ENCODE measurements at regions not wholly inside any gene's neighbourhood (a gene's known extent, or its start where the extent isn't known, plus 50 kb on each side); places are given as distances from the start of the nearest gene placed in this dataset.
A peak's percentile ranks its signal among the peaks of the same experiment; 100 is the strongest.
"Not testable (repeated sequence)": the region's sequence is repeated elsewhere in the genome, so short reads cannot be mapped to it uniquely, and the experiment has no call there.

DNA sequence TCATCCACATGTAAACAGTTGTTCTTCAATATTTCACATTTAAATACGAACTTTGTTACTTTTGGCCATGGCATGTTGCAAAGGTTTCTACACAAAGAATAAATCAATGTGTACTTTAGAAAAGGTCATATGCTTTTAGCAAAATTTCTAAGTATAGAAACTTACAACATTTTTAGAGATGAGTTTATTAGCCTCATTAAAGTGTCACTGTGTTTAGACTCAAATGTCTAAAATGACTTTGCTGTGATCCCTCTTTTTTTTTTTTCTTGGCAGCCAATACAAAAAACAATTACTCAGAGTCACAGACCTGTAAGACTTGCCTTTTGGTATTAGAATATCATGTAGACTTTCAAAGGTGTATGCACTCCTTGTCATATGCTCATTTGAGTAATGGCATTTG, 349.3 kb upstream of the KIAA1217 start:
- 100% methylated on average over 1 of the region's 1 CpG for WGBS (ENCODE audit: insufficient coverage, low lambda C conversion rate)
- Histone ChIP-seq H3K4me1 (ENCODE audit: control insufficient read depth, insufficient read depth, low read length) (no peaks in the 10 kb centered on the region), H3K4me3 (ENCODE audit: low read length) (no peak overlapping the region), H3K36me3 (ENCODE audit: control insufficient read depth, insufficient read depth, low read length) (no peaks in the 10 kb centered on the region), H3K9me3 (ENCODE audit: control insufficient read depth, low read depth, low read length) (no peaks in the 10 kb centered on the region), H3K27ac (ENCODE audit: low read length) (no peak overlapping the region), H3K27me3 (ENCODE audit: control insufficient read depth, insufficient read depth, low read length) (no peaks in the 10 kb centered on the region)
- no peak for DNase-seq

DNA sequence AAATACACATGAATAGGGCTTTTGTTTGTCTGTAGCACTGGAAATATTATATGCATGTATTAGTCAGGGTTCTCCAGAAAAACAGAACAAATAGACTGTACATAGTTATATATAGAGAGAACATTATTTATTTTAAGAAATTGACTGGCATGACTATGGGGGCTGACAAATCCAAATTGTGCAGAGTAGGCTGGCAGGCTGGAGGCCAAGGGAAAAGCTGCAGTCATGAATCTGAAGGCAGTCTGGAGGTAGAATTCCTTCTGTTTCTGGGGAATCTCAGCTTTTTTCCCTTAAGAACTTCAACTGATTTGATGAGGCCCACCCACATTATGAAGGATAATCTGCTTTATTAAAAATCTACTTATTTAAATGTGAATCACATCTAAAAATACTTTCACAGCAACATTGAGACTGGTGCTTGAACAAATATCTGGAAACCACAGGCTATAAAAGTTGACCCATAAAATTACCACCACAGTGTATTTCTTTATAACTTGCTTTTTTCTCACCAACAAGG, 344.2 kb upstream of the KIAA1217 start:
- Histone ChIP-seq H3K4me1 (ENCODE audit: control insufficient read depth, insufficient read depth, low read length) (no peaks in the 10 kb centered on the region), H3K9me3 (ENCODE audit: control insufficient read depth, low read depth, low read length) (no peaks in the 10 kb centered on the region), H3K4me3 (ENCODE audit: low read length) (no peak overlapping the region), H3K27ac (ENCODE audit: low read length) (no peak overlapping the region), H3K36me3 (ENCODE audit: control insufficient read depth, insufficient read depth, low read length) (no peaks in the 10 kb centered on the region), H3K27me3 (ENCODE audit: control insufficient read depth, insufficient read depth, low read length) (no peaks in the 10 kb centered on the region)
- DNase-seq: no peak

DNA sequence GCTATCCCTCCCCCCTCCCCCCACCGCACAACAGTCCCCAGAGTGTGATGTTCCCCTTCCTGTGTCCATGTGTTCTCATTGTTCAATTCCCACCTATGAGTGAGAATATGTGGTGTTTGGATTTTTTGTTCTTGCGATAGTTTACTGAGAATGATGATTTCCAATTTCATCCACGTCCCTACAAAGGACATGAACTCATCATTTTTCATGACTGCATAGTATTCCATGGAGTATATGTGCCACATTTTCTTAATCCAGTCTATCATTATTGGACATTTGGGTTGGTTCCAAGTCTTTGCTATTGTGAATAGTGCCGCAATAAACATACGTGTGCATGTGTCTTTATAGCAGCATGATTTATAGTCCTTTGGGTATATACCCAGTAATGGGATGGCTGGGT, 342.0 kb upstream of the KIAA1217 start:
- H3K4me3 ChIP-seq (ENCODE audit: low read length); H3K9me3 ChIP-seq (ENCODE audit: control insufficient read depth, low read depth, low read length); H3K36me3 ChIP-seq (ENCODE audit: control insufficient read depth, insufficient read depth, low read length); H3K27me3 ChIP-seq (ENCODE audit: control insufficient read depth, insufficient read depth, low read length); H3K4me1 ChIP-seq (ENCODE audit: control insufficient read depth, insufficient read depth, low read length); DNase-seq; H3K27ac ChIP-seq (ENCODE audit: low read length): not testable (repeated sequence)
- 100% methylated on average over 1 of the region's 5 CpGs for WGBS (ENCODE audit: insufficient coverage, low lambda C conversion rate)

DNA sequence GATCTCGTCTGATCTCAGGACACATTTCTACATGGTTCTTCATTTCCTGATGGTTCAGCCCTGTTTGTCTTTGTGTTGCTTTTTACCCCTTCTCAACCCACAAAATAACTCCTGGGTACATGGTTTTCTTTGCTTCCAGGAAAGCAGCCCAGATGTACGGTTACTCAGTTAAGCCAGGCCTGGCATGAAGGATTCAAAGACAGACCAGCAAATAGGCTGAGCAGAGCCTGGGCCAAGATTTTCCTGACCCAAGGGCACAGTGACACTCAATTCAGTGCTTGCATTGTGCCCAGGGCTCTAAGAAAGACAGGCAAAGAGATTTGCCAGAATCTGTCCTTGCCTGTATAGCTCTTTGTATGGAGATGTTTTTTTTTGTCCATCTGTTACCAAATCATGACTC, 340.8 kb upstream of the KIAA1217 start:
- no peaks in the 10 kb centered on the region for H3K4me1 ChIP-seq (ENCODE audit: control insufficient read depth, insufficient read depth, low read length)
- WGBS (ENCODE audit: insufficient coverage, low lambda C conversion rate): no CpG with 5 or more reads among the region's 2 CpGs
- no peak overlapping the region for H3K4me3 ChIP-seq (ENCODE audit: low read length)
- DNase-seq: no peak
- no peaks in the 10 kb centered on the region for H3K36me3 ChIP-seq (ENCODE audit: control insufficient read depth, insufficient read depth, low read length)
- no peak overlapping the region for H3K27ac ChIP-seq (ENCODE audit: low read length)
- no peaks in the 10 kb centered on the region for H3K27me3 ChIP-seq (ENCODE audit: control insufficient read depth, insufficient read depth, low read length)
- no peaks in the 10 kb centered on the region for H3K9me3 ChIP-seq (ENCODE audit: control insufficient read depth, low read depth, low read length)

DNA sequence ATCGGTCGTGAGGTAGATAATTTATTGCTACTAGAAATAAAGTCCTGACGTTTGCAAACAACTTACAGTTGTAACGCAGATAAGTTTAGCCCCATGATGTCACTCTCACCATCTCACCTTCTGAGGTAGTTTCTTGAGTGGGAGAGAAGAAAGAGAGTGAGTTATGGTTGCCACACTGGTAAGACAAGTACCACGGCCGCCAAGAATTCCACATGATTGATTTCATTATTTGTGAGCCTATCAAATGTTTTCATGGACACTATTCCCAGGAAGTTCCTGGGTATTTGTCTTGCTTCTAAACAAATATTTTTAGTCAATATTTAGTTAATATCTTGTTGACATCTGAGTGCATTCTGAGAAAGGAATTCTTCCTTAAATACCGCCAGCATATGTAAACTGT, 339.4 kb upstream of the KIAA1217 start:
- H3K4me1 ChIP-seq (ENCODE audit: control insufficient read depth, insufficient read depth, low read length): no peaks in the 10 kb centered on the region
- H3K27ac ChIP-seq (ENCODE audit: low read length): no peak overlapping the region
- H3K9me3 ChIP-seq (ENCODE audit: control insufficient read depth, low read depth, low read length): no peaks in the 10 kb centered on the region
- H3K36me3 ChIP-seq (ENCODE audit: control insufficient read depth, insufficient read depth, low read length): no peaks in the 10 kb centered on the region
- no peak for DNase-seq
- H3K27me3 ChIP-seq (ENCODE audit: control insufficient read depth, insufficient read depth, low read length): no peaks in the 10 kb centered on the region
- no peak overlapping the region for H3K4me3 ChIP-seq (ENCODE audit: low read length)
- 50% methylated on average over 5 of the region's 7 CpGs for WGBS (ENCODE audit: insufficient coverage, low lambda C conversion rate)

DNA sequence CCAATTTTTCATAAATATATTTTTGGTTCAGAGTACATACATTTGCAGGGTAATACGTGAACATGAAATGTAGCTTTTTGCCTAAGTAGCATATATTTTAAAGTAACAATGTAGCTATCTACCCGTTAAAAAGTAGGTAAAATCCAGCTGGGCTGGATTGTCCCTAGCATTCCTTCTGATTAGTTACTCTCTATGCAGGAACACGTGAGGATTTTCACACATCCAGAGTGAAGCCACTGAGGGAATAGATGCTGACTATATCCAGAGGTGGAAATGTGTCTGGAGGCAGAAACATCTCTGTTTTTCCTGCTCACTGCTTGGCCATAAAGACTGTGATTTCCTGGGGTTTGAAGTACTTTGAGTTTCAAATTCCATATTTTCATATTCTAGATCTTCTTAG, 338.9 kb upstream of the KIAA1217 start:
- no CpG with 5 or more reads among the region's 3 CpGs for WGBS (ENCODE audit: insufficient coverage, low lambda C conversion rate)
- Histone ChIP-seq H3K4me3 (ENCODE audit: low read length) (no peak overlapping the region), H3K4me1 (ENCODE audit: control insufficient read depth, insufficient read depth, low read length) (no peaks in the 10 kb centered on the region), H3K27ac (ENCODE audit: low read length) (no peak overlapping the region), H3K9me3 (ENCODE audit: control insufficient read depth, low read depth, low read length) (no peaks in the 10 kb centered on the region), H3K27me3 (ENCODE audit: control insufficient read depth, insufficient read depth, low read length) (no peaks in the 10 kb centered on the region), H3K36me3 (ENCODE audit: control insufficient read depth, insufficient read depth, low read length) (no peaks in the 10 kb centered on the region)
- DNase-seq: no peak

DNA sequence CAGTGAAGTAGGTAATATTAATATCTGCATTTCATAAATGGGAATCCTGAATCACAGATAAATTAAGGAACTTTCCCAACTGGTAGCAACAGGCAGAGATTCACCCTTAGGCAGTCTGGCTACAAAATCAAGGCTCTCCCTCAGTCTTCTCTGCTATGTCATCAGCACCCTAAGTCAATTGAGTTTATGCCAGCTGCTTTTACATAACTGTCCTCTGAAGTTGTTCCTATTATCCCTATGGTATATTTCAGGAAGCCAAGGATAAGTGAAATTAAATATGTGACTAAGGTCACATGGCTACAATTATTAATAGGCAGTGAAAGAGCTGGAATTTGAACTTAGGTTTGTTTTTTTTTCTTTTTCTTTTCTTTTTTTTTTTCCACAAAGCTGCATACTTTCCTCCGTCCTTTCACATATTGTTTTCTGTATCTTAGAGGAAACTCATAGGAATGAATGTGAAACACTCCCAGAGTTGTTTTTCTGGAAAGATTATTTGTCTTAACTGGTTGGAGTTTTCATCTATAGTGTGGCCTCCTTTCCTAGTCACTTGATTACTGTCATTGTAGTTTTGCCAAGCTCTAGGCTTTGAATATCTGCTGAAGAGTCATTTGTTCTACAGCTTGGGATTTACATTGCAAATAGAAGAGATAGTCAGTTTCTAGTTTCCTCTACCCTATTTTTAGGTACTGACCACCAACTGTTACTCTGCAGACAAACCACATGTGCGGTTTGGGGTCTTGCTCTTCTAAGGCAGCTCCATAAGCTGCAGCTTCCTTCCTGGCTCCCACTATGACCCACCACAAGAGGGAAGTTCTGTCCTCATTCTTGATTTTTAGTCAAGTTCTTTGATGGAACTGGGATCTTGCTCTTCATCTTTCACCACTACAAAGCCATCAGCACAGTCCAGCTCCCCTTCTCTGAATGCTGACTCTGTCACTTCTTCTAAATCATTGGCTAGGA, 338.0 kb upstream of the KIAA1217 start:
- DNase-seq: no peak
- H3K27me3 ChIP-seq (ENCODE audit: control insufficient read depth, insufficient read depth, low read length): no peaks in the 10 kb centered on the region
- no peak overlapping the region for H3K27ac ChIP-seq (ENCODE audit: low read length)
- H3K36me3 ChIP-seq (ENCODE audit: control insufficient read depth, insufficient read depth, low read length): no peaks in the 10 kb centered on the region
- no peaks in the 10 kb centered on the region for H3K9me3 ChIP-seq (ENCODE audit: control insufficient read depth, low read depth, low read length)
- H3K4me3 ChIP-seq (ENCODE audit: low read length): no peak overlapping the region
- no peaks in the 10 kb centered on the region for H3K4me1 ChIP-seq (ENCODE audit: control insufficient read depth, insufficient read depth, low read length)
- WGBS (ENCODE audit: insufficient coverage, low lambda C conversion rate): 80% methylated on average over 1 of the region's 2 CpGs

DNA sequence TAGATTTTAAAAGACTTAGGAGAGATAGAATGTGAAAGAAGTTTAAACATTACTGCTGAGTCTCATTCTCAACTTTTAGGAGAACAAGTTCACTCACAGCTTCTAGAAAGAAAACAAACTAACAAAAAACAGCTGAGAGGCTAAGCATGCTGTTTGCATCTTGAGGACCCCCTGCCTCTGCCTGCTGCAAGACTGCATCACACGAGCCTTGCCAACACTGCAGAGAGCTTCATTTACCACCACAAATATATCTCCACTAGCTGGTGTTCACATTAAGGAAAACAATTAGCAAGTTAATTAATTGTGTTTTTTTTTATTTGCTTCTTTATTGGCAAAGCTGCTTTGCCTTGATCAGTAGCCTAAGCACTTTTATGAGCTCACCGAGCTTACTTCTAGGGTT, 336.6 kb upstream of the KIAA1217 start:
- WGBS (ENCODE audit: insufficient coverage, low lambda C conversion rate): 17% methylated on average over 1 of the region's 2 CpGs
- Histone ChIP-seq H3K9me3 (ENCODE audit: control insufficient read depth, low read depth, low read length) (no peaks in the 10 kb centered on the region), H3K4me3 (ENCODE audit: low read length) (no peak overlapping the region), H3K27ac (ENCODE audit: low read length) (no peak overlapping the region), H3K36me3 (ENCODE audit: control insufficient read depth, insufficient read depth, low read length) (no peaks in the 10 kb centered on the region), H3K4me1 (ENCODE audit: control insufficient read depth, insufficient read depth, low read length) (no peaks in the 10 kb centered on the region), H3K27me3 (ENCODE audit: control insufficient read depth, insufficient read depth, low read length) (no peaks in the 10 kb centered on the region)
- no peak for DNase-seq

DNA sequence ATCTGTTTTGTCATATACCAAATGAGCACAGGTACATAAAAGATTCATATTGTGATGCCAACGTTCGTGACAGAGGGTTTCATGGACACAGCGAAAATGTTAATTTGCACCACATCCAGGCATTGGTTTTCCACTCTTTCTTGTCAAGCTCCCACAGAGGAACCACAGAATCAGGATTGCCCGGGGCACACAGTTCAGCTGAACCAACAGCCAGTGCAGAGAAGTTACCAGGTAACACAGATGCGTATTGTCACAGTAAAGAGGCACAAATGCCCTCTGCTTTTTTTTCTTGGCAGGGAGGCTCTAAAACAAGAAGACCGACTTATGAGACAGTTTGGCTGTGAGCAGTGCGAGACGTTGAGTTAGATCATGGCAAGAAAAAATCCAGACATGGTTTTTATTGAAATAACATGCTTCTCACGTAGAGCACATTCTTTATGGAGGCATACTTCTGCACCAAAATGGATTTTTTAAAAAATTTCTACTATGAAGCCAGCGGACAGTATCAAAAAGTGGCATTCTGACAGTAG, 331.1 kb upstream of the KIAA1217 start:
- DNase-seq: no peak
- Histone ChIP-seq H3K36me3 (ENCODE audit: control insufficient read depth, insufficient read depth, low read length) (no peaks in the 10 kb centered on the region), H3K4me3 (ENCODE audit: low read length) (no peak overlapping the region), H3K9me3 (ENCODE audit: control insufficient read depth, low read depth, low read length) (no peaks in the 10 kb centered on the region), H3K4me1 (ENCODE audit: control insufficient read depth, insufficient read depth, low read length) (no peaks in the 10 kb centered on the region), H3K27ac (ENCODE audit: low read length) (no peak overlapping the region), H3K27me3 (ENCODE audit: control insufficient read depth, insufficient read depth, low read length) (no peaks in the 10 kb centered on the region)
- WGBS (ENCODE audit: insufficient coverage, low lambda C conversion rate): 89% methylated on average over 5 of the region's 10 CpGs

DNA sequence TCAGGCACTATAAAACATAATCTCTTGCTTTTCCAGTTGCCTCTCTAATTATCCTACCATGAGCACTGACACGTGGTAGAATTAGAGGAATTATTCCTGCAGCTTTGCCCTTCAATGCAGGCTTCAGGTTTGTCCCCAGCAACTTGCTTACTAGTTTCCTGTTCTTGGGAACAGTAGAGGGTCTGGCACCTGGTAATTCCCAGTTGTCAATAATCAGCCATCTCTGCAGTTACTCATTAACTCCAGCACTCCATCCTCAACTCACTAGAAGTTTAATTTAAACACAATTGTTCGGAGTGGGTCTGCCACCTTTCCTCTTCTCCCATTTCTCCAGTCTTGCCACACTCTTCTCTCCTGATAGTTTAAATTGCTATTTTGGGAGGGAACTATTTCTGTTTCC, 324.3 kb upstream of the KIAA1217 start:
- H3K4me3 ChIP-seq (ENCODE audit: low read length): no peak overlapping the region
- no peaks in the 10 kb centered on the region for H3K4me1 ChIP-seq (ENCODE audit: control insufficient read depth, insufficient read depth, low read length)
- no peak overlapping the region for H3K27ac ChIP-seq (ENCODE audit: low read length)
- WGBS (ENCODE audit: insufficient coverage, low lambda C conversion rate): no CpG with 5 or more reads among the region's 2 CpGs
- no peaks in the 10 kb centered on the region for H3K9me3 ChIP-seq (ENCODE audit: control insufficient read depth, low read depth, low read length)
- no peaks in the 10 kb centered on the region for H3K36me3 ChIP-seq (ENCODE audit: control insufficient read depth, insufficient read depth, low read length)
- DNase-seq: peak in 1 of 2 donors; percentile 4
- H3K27me3 ChIP-seq (ENCODE audit: control insufficient read depth, insufficient read depth, low read length): no peaks in the 10 kb centered on the region

DNA sequence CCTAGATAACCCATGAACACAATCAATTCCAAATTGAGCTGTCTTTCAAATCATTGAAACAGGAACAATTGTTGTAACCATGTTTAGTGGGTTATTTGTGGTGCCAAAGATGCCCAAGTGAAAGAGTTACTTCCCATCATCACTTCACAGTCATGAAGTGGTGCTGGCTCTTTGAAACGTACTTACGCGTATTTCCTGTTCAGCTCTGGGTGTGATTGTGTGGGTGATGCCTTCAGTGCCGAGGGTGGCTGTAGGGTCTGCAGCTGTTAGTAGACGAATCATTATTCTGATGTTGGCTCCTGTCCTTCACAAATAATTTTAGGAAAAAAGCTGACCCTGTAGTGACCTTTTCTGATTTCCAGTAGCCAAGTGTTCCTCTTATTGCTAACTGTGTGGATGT, 323.1 kb upstream of the KIAA1217 start:
- no peaks in the 10 kb centered on the region for H3K36me3 ChIP-seq (ENCODE audit: control insufficient read depth, insufficient read depth, low read length)
- no peaks in the 10 kb centered on the region for H3K4me1 ChIP-seq (ENCODE audit: control insufficient read depth, insufficient read depth, low read length)
- no peaks in the 10 kb centered on the region for H3K9me3 ChIP-seq (ENCODE audit: control insufficient read depth, low read depth, low read length)
- H3K27me3 ChIP-seq (ENCODE audit: control insufficient read depth, insufficient read depth, low read length): no peaks in the 10 kb centered on the region
- no CpG with 5 or more reads among the region's 5 CpGs for WGBS (ENCODE audit: insufficient coverage, low lambda C conversion rate)
- DNase-seq: no peak
- no peak overlapping the region for H3K27ac ChIP-seq (ENCODE audit: low read length)
- H3K4me3 ChIP-seq (ENCODE audit: low read length): no peak overlapping the region
